HepG2 (cell line): ENCODE measurements at regions not wholly inside any gene's neighbourhood (a gene's known extent, or its start where the extent isn't known, plus 50 kb on each side); places are given as distances from the start of the nearest gene placed in this dataset.

Source experiments
- ATAC-seq: fragments of 200-7000 bp; cut with Tn5 transposase; 3 replicates; pipeline ENCODE4 v1.9.1; 2020; ENCODE audit warnings: mild to moderate bottlenecking, moderate library complexity
- BruUV-seq: library from RNA; stranded (reverse); fragments of 400-500 nt; replicated peaks from 2 replicates; lab custom pipeline; 2021; lab: Mats Ljungman, UMichigan
- CTCF ChIA-PET: fragments of 300-600 bp; formaldehyde crosslinking; extraction: SDS; loops from one replicate; lab custom pipeline; 2021; ENCODE audit warnings: low total read pairs, inconsistent platforms, low intra/inter-chr PET ratio; lab: Yijun Ruan, JAX
- POLR2A ChIA-PET: fragments of 350-600 bp; sonication (Branson Sonifier 250); formaldehyde crosslinking; loops from one replicate; lab custom pipeline; 2020; ENCODE audit warnings: antibody characterized with exemption, inconsistent platforms; lab: Yijun Ruan, JAX
- DNase-seq: peaks from one replicate; pipeline ENCODE4 v3.0.0-alpha.2; 2015; ENCODE audit warnings: low spot score
- FAIRE-seq: peaks from 3 replicates; lab custom pipeline; 2011; peaks lifted over from hg19 to GRCh38; lab: Jason Lieb, UNC
- H2AFZ ChIP-seq: one replicate; pipeline ENCODE4 v1.6.1; 2011; ENCODE audit warnings: low read length, inconsistent platforms
- H3K27ac ChIP-seq: fragments of 300-600 bp; 3 replicates; pipeline ENCODE4 v1.8.0; 2011; ENCODE audit warnings: mixed run types, mild to moderate bottlenecking, mixed read lengths, low read length, inconsistent platforms; ENCODE audit not compliant: insufficient read depth; ENCODE audit errors: extremely low read length
- H3K27me3 ChIP-seq, 2 experiments: fragments of 200-600 bp in 1 of 2; 2 replicates in 1 of 2; 3 replicates in 1 of 2; pipeline versions ENCODE4 v1.6.0 to v1.8.0; 2011; ENCODE audit warnings: low read length in 2 of 2, mild to moderate bottlenecking in 2 of 2, moderate library complexity in 2 of 2, inconsistent platforms in 1 of 2; ENCODE audit not compliant: insufficient read depth in 2 of 2, control insufficient read depth in 1 of 2
- H3K36me3 ChIP-seq, 2 experiments: fragments of 200-600 bp in 1 of 2; replicated peaks in 1 of 2; 2 replicates in 1 of 2; 3 replicates in 1 of 2; pipeline versions ENCODE4 v1.5.1 to v1.8.0; 2011; ENCODE audit warnings: low read length in 2 of 2, inconsistent platforms in 1 of 2; ENCODE audit not compliant: insufficient read depth in 2 of 2, control insufficient read depth in 1 of 2
- H3K4me1 ChIP-seq: 2 replicates; pipeline ENCODE4 v1.5.1; 2012; ENCODE audit warnings: low read length, inconsistent platforms; ENCODE audit not compliant: insufficient read depth
- H3K4me2 ChIP-seq: 2 replicates; pipeline ENCODE4 v1.6.0; 2011; ENCODE audit warnings: low read depth, low read length, inconsistent platforms
- H3K4me3 ChIP-seq, 3 experiments: fragments of 200-600 bp in 1 of 3; sonication (generic), shearing (Covaris generic) in 1 of 3; replicated peaks in 1 of 3; 2 replicates each; pipeline ENCODE4 v1.5.1; 2011 to 2016; ENCODE audit warnings: low read length in 3 of 3, inconsistent platforms in 2 of 3, low read depth in 2 of 3, mild to moderate bottlenecking in 2 of 3, control low read depth in 1 of 3, mixed read lengths in 1 of 3; ENCODE audit not compliant: insufficient read depth in 1 of 3
- H3K79me2 ChIP-seq: one replicate; pipeline ENCODE4 v1.6.1; 2011; ENCODE audit warnings: low read length, inconsistent platforms; ENCODE audit not compliant: insufficient read depth
- H3K9ac ChIP-seq: 2 replicates; pipeline ENCODE4 v1.6.0; 2011; ENCODE audit warnings: mild to moderate bottlenecking, low read depth, low read length, inconsistent platforms; ENCODE audit not compliant: insufficient read depth
- H3K9me3 ChIP-seq: 2 replicates; pipeline ENCODE4 v1.5.1; 2012; ENCODE audit warnings: mild to moderate bottlenecking, low read length
- H4K20me1 ChIP-seq: 2 replicates; pipeline ENCODE4 v1.6.0; 2011; ENCODE audit warnings: inconsistent platforms, mild to moderate bottlenecking, low read length, moderate library complexity; ENCODE audit not compliant: insufficient read depth
- AGO2 ChIP-seq: fragments of 200-400 bp; formaldehyde crosslinking; optimal IDR thresholded peaks from 2 replicates; pipeline ENCODE3; 2017; ENCODE audit warnings: mild to moderate bottlenecking, low read depth, low read length, moderate library complexity
- CEBPB ChIP-seq: IDR thresholded peaks from 2 replicates; pipeline ENCODE4 v1.6.1; 2011; ENCODE audit warnings: low read depth, low read length, improper control_type of control experiment, borderline replicate concordance
- MTF2 ChIP-seq: sonication (generic); formaldehyde crosslinking; IDR thresholded peaks from 2 replicates; pipeline ENCODE4 v1.5.0; 2020; ENCODE audit warnings: missing genetic modification reagents, borderline replicate concordance
- NFE2 ChIP-seq: sonication (generic); formaldehyde crosslinking; IDR thresholded peaks from 2 replicates; pipeline ENCODE4 v1.4.0; 2020; ENCODE audit warnings: missing genetic modification reagents
- NFE2L2 ChIP-seq: fragments of 150-350 bp; IDR thresholded peaks from 2 replicates; pipeline ENCODE4 v1.6.1; 2014; ENCODE audit warnings: low read length
- NONO ChIP-seq, 2 experiments: fragments of 450-650 bp in 1 of 2; sonication (generic) in 1 of 2; formaldehyde crosslinking in 1 of 2; IDR thresholded peaks in 1 of 2; conservative IDR thresholded peaks in 1 of 2; 2 replicates each; pipeline versions ENCODE4 v1.6.1 to v1.8.0; 2017 to 2022; ENCODE audit warnings: mild to moderate bottlenecking in 1 of 2, missing genetic modification reagents in 1 of 2, moderate library complexity in 1 of 2
- NPAS2 ChIP-seq: sonication (generic); formaldehyde crosslinking; IDR thresholded peaks from 2 replicates; pipeline ENCODE4 v1.8.0; 2022; ENCODE audit warnings: mild to moderate bottlenecking, missing genetic modification reagents, borderline replicate concordance
- SETDB1 ChIP-seq: sonication (generic); formaldehyde crosslinking; IDR thresholded peaks from 2 replicates; pipeline ENCODE4 v1.5.1; 2020; ENCODE audit warnings: missing genetic modification reagents, mild to moderate bottlenecking, borderline replicate concordance
- SP1 ChIP-seq, 2 experiments: fragments of 450-650 bp in 1 of 2; sonication (generic) in 1 of 2; formaldehyde crosslinking in 1 of 2; IDR thresholded peaks; 2 replicates each; pipeline versions ENCODE4 v1.4.0 to v1.6.1; 2016 to 2020; ENCODE audit warnings: missing genetic modification reagents in 1 of 2
- ZMAT3 ChIP-seq: sonication (generic); formaldehyde crosslinking; conservative IDR thresholded peaks from 2 replicates; pipeline ENCODE4 v1.7.0; 2021; ENCODE audit warnings: missing genetic modification reagents
- ZNF138 ChIP-seq: sonication (generic); formaldehyde crosslinking; IDR thresholded peaks from 2 replicates; pipeline ENCODE4 v1.5.0; 2020; ENCODE audit warnings: mild to moderate bottlenecking, low read depth, missing genetic modification reagents
- ZNF350 ChIP-seq: sonication (generic); formaldehyde crosslinking; IDR thresholded peaks from 2 replicates; pipeline ENCODE4 v1.4.0; 2020; ENCODE audit warnings: mild to moderate bottlenecking, low read depth, missing genetic modification reagents, borderline replicate concordance
- ZNF589 ChIP-seq: sonication (generic); formaldehyde crosslinking; conservative IDR thresholded peaks from 2 replicates; pipeline ENCODE4 v1.8.0; 2022; ENCODE audit warnings: mild to moderate bottlenecking, moderate library complexity, missing genetic modification reagents
- ZNF629 ChIP-seq: sonication (generic); formaldehyde crosslinking; conservative IDR thresholded peaks from 2 replicates; pipeline ENCODE4 v1.5.0; 2020; ENCODE audit warnings: missing genetic modification reagents
- WGBS: methylation state at CpG from one replicate; pipeline ENCODE4 v1.1.6; 2017; ENCODE audit warnings: low lambda C conversion rate; 5-methylcytosine and 5-hydroxymethylcytosine counted together
- in situ Hi-C: cut with HindIII; loops from 2 replicates; pipeline ENCODE4 v1.10.0; 2017; ENCODE audit warnings: low pct_unique_long_range_greater_than_20kb; ENCODE audit not compliant: extremely low pct_ligation_motif_present
- intact Hi-C: fragments of 100-400 bp; cut with micrococcal nuclease; formaldehyde crosslinking; loops from one replicate; pipeline ENCODE4 v1.10.0; 2022; ENCODE audit not compliant: unreplicated experiment
- TF ChIP-seq, protein P1 (sequence below): sonication (generic); formaldehyde crosslinking; IDR thresholded peaks from 2 replicates; pipeline ENCODE4 v1.8.1; 2022; ENCODE audit warnings: mild to moderate bottlenecking, missing genetic modification reagents
- TF ChIP-seq, protein P2 (sequence below): sonication (generic); formaldehyde crosslinking; conservative IDR thresholded peaks from 2 replicates; pipeline ENCODE4 v1.4.0; 2020; ENCODE audit warnings: missing genetic modification reagents

DNA sequence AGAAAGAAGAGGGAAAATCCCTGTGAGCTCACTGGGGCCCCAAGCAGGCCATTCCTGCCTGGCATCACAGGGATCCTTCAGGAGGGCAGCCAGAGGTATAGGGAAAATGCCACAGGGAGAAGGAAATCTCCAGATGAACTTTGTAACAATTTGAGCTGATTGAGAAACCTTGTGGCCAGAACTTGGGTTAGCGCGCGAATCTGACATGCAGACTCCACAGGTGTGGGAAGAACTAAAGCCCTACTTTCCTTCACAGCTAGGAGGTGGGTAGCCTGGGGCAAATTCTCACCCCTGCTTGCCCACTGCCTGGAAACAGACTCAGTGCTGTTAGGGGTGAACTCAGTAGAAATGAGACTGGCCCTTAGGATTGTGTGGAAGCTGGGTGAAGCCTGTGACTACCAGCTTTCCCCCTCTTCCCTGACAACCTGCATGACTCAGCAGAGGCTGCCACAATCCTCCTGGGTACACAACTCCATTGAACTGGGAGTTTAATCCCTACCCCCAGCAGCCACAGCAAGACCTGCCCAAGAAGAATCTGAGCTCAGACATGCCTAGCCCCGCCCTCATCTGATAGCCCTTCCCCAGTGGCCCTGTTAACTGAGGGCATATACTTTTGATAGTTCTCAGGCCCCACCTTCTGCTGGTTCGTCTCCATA is 57.2 kb upstream of the USP9Y start:
- Histone ChIP-seq H3K36me3 (no peaks in the 10 kb centered on the region), H3K4me3 (0 out of 6 replicates have a peak overlapping the region, but pooled peaks of 1 of the 3 experiments have one; percentile 40), H3K27ac (no peak overlapping the region), H3K4me2 (peak overlapping the region; percentile 63), H4K20me1 (no peaks in the 10 kb centered on the region), H3K27me3 (no peaks in the 10 kb centered on the region), H3K9ac (no peak overlapping the region), H3K79me2 (no peaks in the 10 kb centered on the region), H2AFZ (peak overlapping the region; percentile 15), H3K4me1 (peaks cover 22% of the 10 kb centered on the region), H3K9me3 (no peaks in the 10 kb centered on the region)
- in situ Hi-C loops (no loop called here), intact Hi-C loops (no loop called here)
- peak; percentile 56 for ATAC-seq
- TF ChIP-seq NFE2L2 (peak; percentile 29; the same call in 1 of the 2 replicates), NFE2 (CRISPR knock-in tag) (peak; percentile 43; the same call in 1 of the 2 replicates), ZNF589 (CRISPR knock-in tag) (no peak), MTF2 (CRISPR knock-in tag) (no peak)
- no peak for FAIRE-seq
- POLR2A ChIA-PET = no interaction called here
- no peak for DNase-seq
- no CpG with 5 or more reads among the region's 5 CpGs for WGBS
- CTCF ChIA-PET = no interaction called here
- BruUV-seq = no TSS peak

GRCh38 chrY:12651095-12651494 is 49.9 kb upstream of the USP9Y start:
- in situ Hi-C loops (no loop called here), intact Hi-C loops (no loop called here)
- ATAC-seq = no peak
- FAIRE-seq = no peak
- ChIA-PET POLR2A (no interaction called here), CTCF (no interaction called here)
- no peaks in the 10 kb centered on the region for H3K36me3 ChIP-seq
- H2AFZ ChIP-seq = no peak overlapping the region
- BruUV-seq = no TSS peak
- H3K27ac ChIP-seq = no peak overlapping the region
- WGBS = 17% methylated on average over 2 of the region's 2 CpGs
- H3K4me2 ChIP-seq = no peak overlapping the region
- no peak overlapping the region for H3K9ac ChIP-seq
- H3K9me3 ChIP-seq = no peaks in the 10 kb centered on the region
- H3K4me1 ChIP-seq = no peaks in the 10 kb centered on the region
- no peaks in the 10 kb centered on the region for H4K20me1 ChIP-seq
- DNase-seq = no peak
- no peaks in the 10 kb centered on the region for H3K79me2 ChIP-seq
- H3K27me3 ChIP-seq = no peaks in the 10 kb centered on the region
- H3K4me3 ChIP-seq = no peak overlapping the region
- TF ChIP-seq, protein P1, sequence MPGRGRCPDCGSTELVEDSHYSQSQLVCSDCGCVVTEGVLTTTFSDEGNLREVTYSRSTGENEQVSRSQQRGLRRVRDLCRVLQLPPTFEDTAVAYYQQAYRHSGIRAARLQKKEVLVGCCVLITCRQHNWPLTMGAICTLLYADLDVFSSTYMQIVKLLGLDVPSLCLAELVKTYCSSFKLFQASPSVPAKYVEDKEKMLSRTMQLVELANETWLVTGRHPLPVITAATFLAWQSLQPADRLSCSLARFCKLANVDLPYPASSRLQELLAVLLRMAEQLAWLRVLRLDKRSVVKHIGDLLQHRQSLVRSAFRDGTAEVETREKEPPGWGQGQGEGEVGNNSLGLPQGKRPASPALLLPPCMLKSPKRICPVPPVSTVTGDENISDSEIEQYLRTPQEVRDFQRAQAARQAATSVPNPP (CRISPR knock-in tag) = no peak
- TF ChIP-seq NPAS2 (CRISPR knock-in tag) (no peak), SP1 (IDR thresholded peaks at IDR 0.05) (no peak), SP1 (CRISPR knock-in tag; IDR thresholded peaks at IDR 0.05) (no peak), AGO2 (no peak), ZNF350 (CRISPR knock-in tag) (no peak), CEBPB (no peak), ZMAT3 (CRISPR knock-in tag) (no peak), ZNF138 (CRISPR knock-in tag) (no peak), SETDB1 (CRISPR knock-in tag) (no peak), ZNF629 (CRISPR knock-in tag) (no peak), NONO (IDR thresholded peaks at IDR 0.05) (no peak), NONO (CRISPR knock-in tag; conservative IDR thresholded peaks at IDR 0.05) (no peak)
- TF ChIP-seq, protein P2, sequence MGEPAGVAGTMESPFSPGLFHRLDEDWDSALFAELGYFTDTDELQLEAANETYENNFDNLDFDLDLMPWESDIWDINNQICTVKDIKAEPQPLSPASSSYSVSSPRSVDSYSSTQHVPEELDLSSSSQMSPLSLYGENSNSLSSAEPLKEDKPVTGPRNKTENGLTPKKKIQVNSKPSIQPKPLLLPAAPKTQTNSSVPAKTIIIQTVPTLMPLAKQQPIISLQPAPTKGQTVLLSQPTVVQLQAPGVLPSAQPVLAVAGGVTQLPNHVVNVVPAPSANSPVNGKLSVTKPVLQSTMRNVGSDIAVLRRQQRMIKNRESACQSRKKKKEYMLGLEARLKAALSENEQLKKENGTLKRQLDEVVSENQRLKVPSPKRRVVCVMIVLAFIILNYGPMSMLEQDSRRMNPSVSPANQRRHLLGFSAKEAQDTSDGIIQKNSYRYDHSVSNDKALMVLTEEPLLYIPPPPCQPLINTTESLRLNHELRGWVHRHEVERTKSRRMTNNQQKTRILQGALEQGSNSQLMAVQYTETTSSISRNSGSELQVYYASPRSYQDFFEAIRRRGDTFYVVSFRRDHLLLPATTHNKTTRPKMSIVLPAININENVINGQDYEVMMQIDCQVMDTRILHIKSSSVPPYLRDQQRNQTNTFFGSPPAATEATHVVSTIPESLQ = no peak
